Endodermal cell (in vitro differentiated cells): ENCODE measurements at regions not wholly inside any gene's neighbourhood (a gene's known extent, or its start where the extent isn't known, plus 50 kb on each side); places are given as distances from the start of the nearest gene placed in this dataset.

ENCODE experiments used
- DNase-seq: peaks from one replicate; pipeline ENCODE4 v3.0.0-alpha.2; 2017
- H3K27ac ChIP-seq: 2 replicates; pipeline ENCODE4 v1.5.1; 2013; ENCODE audit warnings: mild to moderate bottlenecking, low read depth, low read length, moderate library complexity
- H3K27me3 ChIP-seq: 2 replicates; pipeline ENCODE4 v1.6.1; 2013; ENCODE audit warnings: mild to moderate bottlenecking, low read length, moderate library complexity; ENCODE audit not compliant: insufficient read depth, control insufficient read depth, poor library complexity, severe bottlenecking
- H3K36me3 ChIP-seq: 2 replicates; pipeline ENCODE4 v1.7.0; 2013; ENCODE audit warnings: mild to moderate bottlenecking, low read length, moderate library complexity; ENCODE audit not compliant: control insufficient read depth, insufficient read depth
- H3K4me1 ChIP-seq: one replicate; pipeline ENCODE4 v1.7.0; 2013; ENCODE audit warnings: low read length; ENCODE audit not compliant: control insufficient read depth, insufficient read depth
- H3K4me3 ChIP-seq: 2 replicates; pipeline ENCODE4 v1.5.1; 2013; ENCODE audit warnings: mild to moderate bottlenecking, low read length, moderate library complexity
- H3K9ac ChIP-seq: 2 replicates; pipeline ENCODE4 v1.6.1; 2013; ENCODE audit warnings: mild to moderate bottlenecking, low read length, moderate library complexity; ENCODE audit not compliant: poor library complexity, severe bottlenecking; ENCODE audit errors: extremely low read depth
- H3K9me3 ChIP-seq: 2 replicates; pipeline ENCODE4 v1.6.1; 2013; ENCODE audit warnings: mild to moderate bottlenecking, low read length, moderate library complexity; ENCODE audit not compliant: control insufficient read depth
- H3K27ac Mint-ChIP-seq: 2 replicates; pipeline ENCODE4 v1.8.0; 2020; ENCODE audit warnings: mixed read lengths
- H3K27me3 Mint-ChIP-seq: 2 replicates; pipeline ENCODE4 v1.8.0; 2021; ENCODE audit warnings: mild to moderate bottlenecking, mixed read lengths; ENCODE audit not compliant: insufficient read depth
- H3K36me3 Mint-ChIP-seq: 2 replicates; pipeline ENCODE4 v1.8.0; 2020; ENCODE audit warnings: low read depth, mixed read lengths
- H3K4me1 Mint-ChIP-seq: 2 replicates; pipeline ENCODE4 v1.8.0; 2020; ENCODE audit warnings: mixed read lengths
- H3K4me3 Mint-ChIP-seq: 2 replicates; pipeline ENCODE4 v1.8.0; 2020; ENCODE audit warnings: mild to moderate bottlenecking, moderate library complexity, mixed read lengths
- H3K9me3 Mint-ChIP-seq: 2 replicates; pipeline ENCODE4 v1.8.0; 2020; ENCODE audit warnings: mild to moderate bottlenecking, mixed read lengths
- WGBS, 2 experiments: methylation state at CpG; one replicate each; pipeline versions ENCODE4 v1.1.5 to v1.1.7; 2013; ENCODE audit warnings: missing lambda C conversion rate in 2 of 2, mixed read lengths in 1 of 2; ENCODE audit not compliant: insufficient coverage in 1 of 2, insufficient read length in 1 of 2; 5-methylcytosine and 5-hydroxymethylcytosine counted together
- TF ChIP-seq, protein P1 (sequence below): fragments of 200-600 bp; sonication (generic); conservative IDR thresholded peaks from 2 replicates; pipeline ENCODE4 v1.5.0; 2021; ENCODE audit warnings: antibody characterized with exemption, mild to moderate bottlenecking

DNA sequence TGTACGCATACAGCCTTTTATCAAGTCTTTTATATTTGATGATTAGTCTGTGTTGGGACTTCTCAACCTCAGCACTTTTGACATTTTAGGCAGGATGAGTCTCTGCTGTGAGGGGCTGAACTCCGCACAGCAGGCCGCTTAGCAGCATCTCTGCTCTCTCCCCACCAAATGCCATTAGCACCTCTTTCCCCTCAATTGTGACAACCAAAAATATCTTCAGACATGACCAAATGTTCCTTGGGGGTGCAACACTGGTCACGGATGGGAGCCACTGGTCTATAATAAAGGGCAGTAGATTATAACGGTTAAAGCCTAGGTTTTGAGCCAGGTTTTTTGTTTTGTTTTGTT is 109.7 kb upstream of the LRIG1 start:
- H3K9ac ChIP-seq: no peak overlapping the region
- H3K4me1 ChIP-seq: peaks cover 8% of the 10 kb centered on the region
- H3K27ac ChIP-seq: peak overlapping the region; percentile 61
- Mint-ChIP-seq H3K36me3 (no peaks in the 10 kb centered on the region), H3K9me3 (no peaks in the 10 kb centered on the region), H3K27me3 (no peaks in the 10 kb centered on the region), H3K4me3 (no peak overlapping the region), H3K4me1 (peaks cover 26% of the 10 kb centered on the region), H3K27ac (peak overlapping the region; percentile 19)
- no peaks in the 10 kb centered on the region for H3K36me3 ChIP-seq
- H3K9me3 ChIP-seq: no peaks in the 10 kb centered on the region
- H3K27me3 ChIP-seq: no peaks in the 10 kb centered on the region
- peak; percentile 66 for DNase-seq
- H3K4me3 ChIP-seq: no peak overlapping the region
- WGBS, 2 experiments: 58 to 75% methylated on average over 2 to 5 of the region's 5 CpGs
- TF ChIP-seq, protein P1, sequence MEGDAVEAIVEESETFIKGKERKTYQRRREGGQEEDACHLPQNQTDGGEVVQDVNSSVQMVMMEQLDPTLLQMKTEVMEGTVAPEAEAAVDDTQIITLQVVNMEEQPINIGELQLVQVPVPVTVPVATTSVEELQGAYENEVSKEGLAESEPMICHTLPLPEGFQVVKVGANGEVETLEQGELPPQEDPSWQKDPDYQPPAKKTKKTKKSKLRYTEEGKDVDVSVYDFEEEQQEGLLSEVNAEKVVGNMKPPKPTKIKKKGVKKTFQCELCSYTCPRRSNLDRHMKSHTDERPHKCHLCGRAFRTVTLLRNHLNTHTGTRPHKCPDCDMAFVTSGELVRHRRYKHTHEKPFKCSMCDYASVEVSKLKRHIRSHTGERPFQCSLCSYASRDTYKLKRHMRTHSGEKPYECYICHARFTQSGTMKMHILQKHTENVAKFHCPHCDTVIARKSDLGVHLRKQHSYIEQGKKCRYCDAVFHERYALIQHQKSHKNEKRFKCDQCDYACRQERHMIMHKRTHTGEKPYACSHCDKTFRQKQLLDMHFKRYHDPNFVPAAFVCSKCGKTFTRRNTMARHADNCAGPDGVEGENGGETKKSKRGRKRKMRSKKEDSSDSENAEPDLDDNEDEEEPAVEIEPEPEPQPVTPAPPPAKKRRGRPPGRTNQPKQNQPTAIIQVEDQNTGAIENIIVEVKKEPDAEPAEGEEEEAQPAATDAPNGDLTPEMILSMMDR: no peak

DNA sequence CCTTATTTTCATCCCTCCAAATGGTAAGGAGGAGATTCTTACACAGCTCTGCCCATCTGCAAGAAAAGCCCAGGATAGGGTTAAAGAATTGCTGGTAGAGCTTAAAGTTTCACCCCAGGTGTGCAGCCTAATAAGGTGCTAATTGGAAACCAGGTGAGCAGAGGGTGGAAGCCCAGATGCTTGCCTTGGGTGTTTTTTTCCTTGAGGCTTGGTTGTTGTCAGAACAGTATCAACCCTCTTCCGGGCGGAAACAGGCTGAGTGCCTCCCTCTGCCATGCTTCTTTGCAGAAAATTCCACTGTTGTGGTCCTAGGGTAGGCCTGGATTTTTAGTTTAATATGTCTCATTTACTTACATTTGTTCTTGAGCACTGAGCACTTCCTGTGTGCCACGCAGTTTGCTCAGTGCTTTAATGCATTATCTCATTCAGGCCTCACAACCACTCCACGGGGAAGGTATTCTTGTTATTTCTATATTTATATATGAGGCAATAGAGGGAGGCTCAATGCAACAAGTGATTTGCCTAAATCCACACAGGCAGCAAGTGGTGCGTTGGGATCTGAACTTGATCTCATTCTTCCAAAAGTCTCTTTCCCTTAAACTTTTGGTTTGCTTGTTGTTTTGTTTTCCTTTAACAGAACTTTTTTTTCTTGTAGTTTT is 115.0 kb upstream of the LRIG1 start:
- Histone ChIP-seq H3K9me3 (no peaks in the 10 kb centered on the region), H3K4me1 (peaks cover 12% of the 10 kb centered on the region), H3K27me3 (no peaks in the 10 kb centered on the region), H3K9ac (no peak overlapping the region), H3K36me3 (no peaks in the 10 kb centered on the region), H3K4me3 (no peak overlapping the region), H3K27ac (no peak overlapping the region)
- TF ChIP-seq, protein P1: no peak
- H3K9me3 Mint-ChIP-seq: no peaks in the 10 kb centered on the region
- no peak overlapping the region for H3K4me3 Mint-ChIP-seq
- H3K27me3 Mint-ChIP-seq: no peaks in the 10 kb centered on the region
- DNase-seq: peak; percentile 81
- no peaks in the 10 kb centered on the region for H3K36me3 Mint-ChIP-seq
- WGBS, 2 experiments: 57% methylated on average over 4 of the region's 5 CpGs; no CpG with 5 or more reads in 1 of the 2 experiments
- peaks cover 29% of the 10 kb centered on the region for H3K4me1 Mint-ChIP-seq
- peak overlapping the region; percentile 39 for H3K27ac Mint-ChIP-seq

DNA sequence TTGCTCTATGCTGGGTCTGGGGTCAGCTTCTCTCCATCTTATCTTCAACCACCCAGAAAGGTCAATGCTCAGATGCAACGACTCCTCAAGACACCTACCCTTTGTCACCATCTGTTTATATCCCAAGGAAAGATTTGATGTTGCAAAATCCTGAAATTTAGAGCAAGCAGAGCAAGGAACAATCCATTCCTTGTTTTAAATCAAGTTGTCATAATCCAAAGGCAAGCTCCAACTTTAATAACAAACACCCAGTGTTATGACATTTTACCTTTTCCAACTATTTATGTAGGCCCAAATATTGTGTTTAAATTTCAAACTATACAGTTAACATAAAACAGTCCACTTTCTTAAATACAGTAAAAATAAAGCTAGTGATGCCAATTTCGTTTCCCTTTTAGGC is 116.5 kb upstream of the LRIG1 start:
- H3K36me3 Mint-ChIP-seq: no peaks in the 10 kb centered on the region
- no peak overlapping the region for H3K4me3 ChIP-seq
- 92 to 95% methylated on average over 2 of the region's 2 CpGs for WGBS, 2 experiments
- H3K9me3 ChIP-seq: no peaks in the 10 kb centered on the region
- no peak overlapping the region for H3K9ac ChIP-seq
- DNase-seq: no peak
- no peaks in the 10 kb centered on the region for H3K27me3 ChIP-seq
- no peak overlapping the region for H3K27ac ChIP-seq
- no peaks in the 10 kb centered on the region for H3K27me3 Mint-ChIP-seq
- H3K4me3 Mint-ChIP-seq: no peak overlapping the region
- H3K4me1 ChIP-seq: peaks cover 12% of the 10 kb centered on the region
- no peaks in the 10 kb centered on the region for H3K36me3 ChIP-seq
- no peak overlapping the region for H3K27ac Mint-ChIP-seq
- H3K4me1 Mint-ChIP-seq: peaks cover 24% of the 10 kb centered on the region
- no peaks in the 10 kb centered on the region for H3K9me3 Mint-ChIP-seq
- TF ChIP-seq, protein P1: no peak
